RWPE2 (cell line): ENCODE measurements at regions not wholly inside any gene's neighbourhood (a gene's known extent, or its start where the extent isn't known, plus 50 kb on each side); places are given as distances from the start of the nearest gene placed in this dataset.

ENCODE experiments used
- ATAC-seq: fragments of 200-7000 bp; cut with Tn5 transposase; 3 replicates; pipeline ENCODE4 v1.9.1; 2021; ENCODE audit warnings: low read depth
- DNase-seq: peaks from one replicate; pipeline ENCODE4 v3.0.0-alpha.2; 2020; ENCODE audit warnings: low spot score
- H3K27ac ChIP-seq: fragments of 450-650 bp; 2 replicates; pipeline ENCODE4 v1.5.1; 2017; ENCODE audit warnings: mild to moderate bottlenecking; ENCODE audit not compliant: poor library complexity, severe bottlenecking
- H3K27me3 ChIP-seq: fragments of 250-450 bp; sonication (Bioruptor Pico); 2 replicates; pipeline ENCODE4 v1.5.1; 2021; ENCODE audit warnings: mild to moderate bottlenecking, moderate library complexity; ENCODE audit not compliant: insufficient read depth, poor library complexity, severe bottlenecking
- H3K36me3 ChIP-seq: fragments of 250-450 bp; sonication (Bioruptor Pico); 2 replicates; pipeline ENCODE4 v1.5.1; 2020; ENCODE audit warnings: low read depth, mild to moderate bottlenecking, moderate library complexity
- H3K4me1 ChIP-seq: fragments of 250-450 bp; sonication (Bioruptor Pico); 2 replicates; pipeline ENCODE4 v1.5.1; 2021; ENCODE audit warnings: mild to moderate bottlenecking, moderate library complexity; ENCODE audit not compliant: insufficient read depth, poor library complexity, severe bottlenecking
- H3K4me3 ChIP-seq: fragments of 250-450 bp; sonication (Bioruptor Pico); 2 replicates; pipeline ENCODE4 v1.5.1; 2021; ENCODE audit warnings: mild to moderate bottlenecking, moderate library complexity; ENCODE audit not compliant: severe bottlenecking
- H3K9me3 ChIP-seq: fragments of 250-450 bp; sonication (Bioruptor Pico); 2 replicates; pipeline ENCODE4 v1.5.1; 2021; ENCODE audit warnings: mild to moderate bottlenecking, moderate library complexity; ENCODE audit not compliant: severe bottlenecking
- TF ChIP-seq, protein P1 (sequence below): fragments of 450-650 bp; IDR thresholded peaks from one replicate; pipeline ENCODE4 v1.5.1; 2017; ENCODE audit warnings: mild to moderate bottlenecking, moderate library complexity; ENCODE audit not compliant: poor library complexity, severe bottlenecking

DNA sequence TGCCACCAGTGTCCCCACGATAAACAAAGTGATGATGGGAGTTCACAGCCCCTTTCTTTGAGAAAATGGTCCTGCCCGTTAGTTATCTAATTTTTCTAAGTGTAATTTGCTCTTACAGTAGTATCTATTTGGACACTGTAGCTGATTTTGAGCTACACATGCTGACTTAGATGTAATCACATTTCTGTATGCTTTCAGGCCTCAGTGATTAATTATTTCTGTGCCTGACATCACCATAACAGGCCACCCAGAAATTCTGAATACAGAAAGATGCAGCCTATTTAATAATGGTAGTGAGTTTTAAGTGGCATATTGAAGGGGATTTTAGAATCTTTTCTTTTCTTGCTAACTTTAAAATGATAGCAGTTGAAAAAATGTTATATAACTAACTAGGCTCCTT is 147.6 kb upstream of the ANXA10 start:
- TF ChIP-seq, protein P1, sequence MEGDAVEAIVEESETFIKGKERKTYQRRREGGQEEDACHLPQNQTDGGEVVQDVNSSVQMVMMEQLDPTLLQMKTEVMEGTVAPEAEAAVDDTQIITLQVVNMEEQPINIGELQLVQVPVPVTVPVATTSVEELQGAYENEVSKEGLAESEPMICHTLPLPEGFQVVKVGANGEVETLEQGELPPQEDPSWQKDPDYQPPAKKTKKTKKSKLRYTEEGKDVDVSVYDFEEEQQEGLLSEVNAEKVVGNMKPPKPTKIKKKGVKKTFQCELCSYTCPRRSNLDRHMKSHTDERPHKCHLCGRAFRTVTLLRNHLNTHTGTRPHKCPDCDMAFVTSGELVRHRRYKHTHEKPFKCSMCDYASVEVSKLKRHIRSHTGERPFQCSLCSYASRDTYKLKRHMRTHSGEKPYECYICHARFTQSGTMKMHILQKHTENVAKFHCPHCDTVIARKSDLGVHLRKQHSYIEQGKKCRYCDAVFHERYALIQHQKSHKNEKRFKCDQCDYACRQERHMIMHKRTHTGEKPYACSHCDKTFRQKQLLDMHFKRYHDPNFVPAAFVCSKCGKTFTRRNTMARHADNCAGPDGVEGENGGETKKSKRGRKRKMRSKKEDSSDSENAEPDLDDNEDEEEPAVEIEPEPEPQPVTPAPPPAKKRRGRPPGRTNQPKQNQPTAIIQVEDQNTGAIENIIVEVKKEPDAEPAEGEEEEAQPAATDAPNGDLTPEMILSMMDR, result no peak
- Histone ChIP-seq H3K4me1 (no peaks in the 10 kb centered on the region), H3K9me3 (no peaks in the 10 kb centered on the region), H3K4me3 (no peak overlapping the region), H3K27me3 (no peaks in the 10 kb centered on the region), H3K27ac (no peak overlapping the region), H3K36me3 (no peaks in the 10 kb centered on the region)
- ATAC-seq (no peak), DNase-seq (no peak)

DNA sequence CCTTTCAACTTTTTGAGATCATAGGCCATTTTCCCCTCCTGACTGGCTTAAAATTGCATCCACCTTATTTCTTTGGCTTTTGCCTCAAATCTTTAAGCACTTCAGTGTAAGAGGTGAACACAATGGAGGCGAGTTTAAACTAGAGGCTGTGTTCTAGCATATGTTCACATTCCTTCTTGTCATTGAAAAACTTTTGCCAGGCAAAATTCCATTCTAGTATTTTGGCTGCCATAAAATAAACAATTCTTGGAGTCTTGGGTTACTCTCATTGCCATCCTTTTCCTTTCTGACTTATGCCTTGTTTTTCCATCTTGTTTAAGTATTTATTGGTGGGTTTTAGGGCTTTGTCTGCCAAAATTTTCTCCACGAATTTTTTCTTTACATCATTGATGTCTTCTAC is 137.3 kb upstream of the ANXA10 start:
- H3K27me3 ChIP-seq, result no peaks in the 10 kb centered on the region
- TF ChIP-seq, protein P1, result no peak
- no peak for DNase-seq
- H3K36me3 ChIP-seq, result no peaks in the 10 kb centered on the region
- H3K27ac ChIP-seq, result no peak overlapping the region
- peaks cover 5% of the 10 kb centered on the region for H3K4me1 ChIP-seq
- no peak overlapping the region for H3K4me3 ChIP-seq
- no peaks in the 10 kb centered on the region for H3K9me3 ChIP-seq
- ATAC-seq, result no peak

DNA sequence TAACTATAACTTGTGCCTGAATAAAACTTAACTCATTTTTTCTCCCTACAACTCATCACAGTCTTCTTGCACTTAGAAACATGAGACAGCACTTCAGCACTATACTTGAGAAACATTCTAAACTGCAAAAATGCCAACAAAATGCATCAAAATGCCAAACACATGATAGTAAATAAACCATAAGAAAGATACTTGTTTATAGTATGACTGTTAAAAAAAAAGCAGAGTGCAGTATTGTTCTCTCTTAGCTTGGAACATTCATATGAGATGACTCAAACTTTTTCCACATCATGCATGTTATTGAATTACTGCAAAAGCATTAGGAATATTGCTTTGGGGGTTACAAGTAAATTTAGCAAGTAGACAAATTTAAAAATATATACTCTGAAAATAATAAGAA is 135.7 kb upstream of the ANXA10 start:
- H3K4me3 ChIP-seq, result no peak overlapping the region
- DNase-seq, result no peak
- peak; percentile 51; the same call in 2 of the 3 replicates for ATAC-seq
- no peaks in the 10 kb centered on the region for H3K9me3 ChIP-seq
- peaks cover 5% of the 10 kb centered on the region for H3K4me1 ChIP-seq
- no peaks in the 10 kb centered on the region for H3K27me3 ChIP-seq
- no peaks in the 10 kb centered on the region for H3K36me3 ChIP-seq
- TF ChIP-seq, protein P1, result no peak
- H3K27ac ChIP-seq, result no peak overlapping the region

DNA sequence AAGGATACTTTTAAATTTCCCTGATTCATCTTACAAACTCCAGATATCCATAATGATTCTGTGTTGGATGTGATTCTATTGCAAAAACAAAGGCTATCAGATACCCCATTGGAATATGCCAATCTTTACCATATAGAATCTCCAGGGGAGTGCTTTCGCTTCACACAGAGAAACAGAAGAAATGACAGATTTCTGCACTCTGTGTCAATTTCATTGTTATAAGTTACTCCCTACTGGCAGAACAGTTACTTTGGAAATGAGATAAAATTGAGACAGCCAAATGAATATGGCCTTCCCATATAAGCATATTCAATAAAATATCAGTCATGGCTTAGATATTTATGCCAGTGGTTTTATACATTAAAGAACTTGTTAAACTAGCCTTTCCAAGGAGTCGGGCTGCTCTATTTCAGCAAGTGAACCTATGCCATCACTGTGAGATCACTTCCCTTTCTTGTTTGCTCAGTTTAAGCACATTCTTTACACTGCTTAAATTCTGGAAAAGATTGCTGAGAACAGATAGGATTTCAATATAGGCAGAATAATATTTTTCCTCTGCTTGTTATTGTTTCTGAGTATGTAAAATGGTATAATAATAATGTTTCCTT is 127.5 kb upstream of the ANXA10 start:
- Histone ChIP-seq H3K27me3 (no peaks in the 10 kb centered on the region), H3K4me3 (no peak overlapping the region), H3K4me1 (peaks cover 4% of the 10 kb centered on the region), H3K36me3 (no peaks in the 10 kb centered on the region), H3K27ac (no peak overlapping the region), H3K9me3 (no peaks in the 10 kb centered on the region)
- ATAC-seq (peak; percentile 23; the same call in 1 of the 3 replicates), DNase-seq (no peak)
- TF ChIP-seq, protein P1, result no peak

DNA sequence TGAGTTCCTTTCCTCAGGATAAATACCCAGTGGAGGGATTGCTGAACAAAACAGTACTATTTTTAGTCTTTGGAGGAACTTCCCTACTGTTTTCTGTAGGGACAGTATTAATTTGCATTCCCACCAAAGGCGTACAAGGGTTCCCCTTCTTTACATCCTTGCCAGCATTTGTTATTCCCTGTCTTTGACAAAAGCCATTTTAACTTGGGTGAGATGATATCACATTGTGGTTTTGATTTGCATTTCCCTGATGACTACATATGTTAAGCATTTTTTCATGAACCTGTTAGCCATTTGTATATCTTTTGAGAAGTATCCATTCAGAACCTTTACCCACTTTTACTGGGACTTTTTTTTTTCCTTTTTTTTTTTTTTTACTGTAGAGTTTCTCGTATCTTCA is 126.2 kb upstream of the ANXA10 start:
- no peaks in the 10 kb centered on the region for H3K9me3 ChIP-seq
- DNase-seq (no peak), ATAC-seq (no peak)
- H3K36me3 ChIP-seq, result no peaks in the 10 kb centered on the region
- no peaks in the 10 kb centered on the region for H3K27me3 ChIP-seq
- TF ChIP-seq, protein P1, result no peak
- peaks cover 4% of the 10 kb centered on the region for H3K4me1 ChIP-seq
- no peak overlapping the region for H3K4me3 ChIP-seq
- no peak overlapping the region for H3K27ac ChIP-seq
